SK-N-SH (cell line): ENCODE measurements at regions not wholly inside any gene's neighbourhood (a gene's known extent, or its start where the extent isn't known, plus 50 kb on each side); places are given as distances from the start of the nearest gene placed in this dataset.

ENCODE experiments used
- CTCF ChIA-PET: fragments of 300-600, 350-600 bp; formaldehyde crosslinking; extraction: SDS; loops from one replicate; lab custom pipeline; 2021; lab: Yijun Ruan, JAX
- POLR2A ChIA-PET: fragments of 350-600 bp; sonication (Branson Sonifier 250); formaldehyde crosslinking; extraction: SDS; loops from one replicate; lab custom pipeline; 2020; ENCODE audit warnings: antibody characterized with exemption, inconsistent platforms; lab: Yijun Ruan, JAX
- DNase-seq: peaks from one replicate; pipeline ENCODE4 v3.0.0; 2012
- H2AFZ ChIP-seq: fragments of 200-600 bp; sonication (generic); 2 replicates; pipeline ENCODE4 v1.8.1; 2016; ENCODE audit warnings: antibody characterized with exemption, mild to moderate bottlenecking, low read depth
- H3F3A ChIP-seq: fragments of 200-600 bp; sonication (generic); replicated peaks from 2 replicates; pipeline ENCODE3; 2016; ENCODE audit warnings: antibody characterized with exemption, mild to moderate bottlenecking; ENCODE audit not compliant: insufficient read depth
- H3K27ac ChIP-seq, 2 experiments: fragments of 200-500 bp in 1 of 2; fragments of 200-600 bp in 1 of 2; sonication (Bioruptor generic) in 1 of 2; sonication (generic), shearing (Covaris generic) in 1 of 2; 2 replicates each; pipeline versions ENCODE4 v1.5.1 to v1.6.1; 2014 to 2016; ENCODE audit warnings: low read depth in 2 of 2, inconsistent platforms in 1 of 2, low read length in 1 of 2, mild to moderate bottlenecking in 1 of 2, mixed read lengths in 1 of 2
- H3K27me3 ChIP-seq: fragments of 200-600 bp; sonication (generic), shearing (Covaris generic); 2 replicates; pipeline ENCODE4 v1.6.1; 2016; ENCODE audit warnings: mixed run types; ENCODE audit not compliant: insufficient read depth
- H3K36me3 ChIP-seq, 2 experiments: fragments of 200-500 bp in 1 of 2; fragments of 200-600 bp in 1 of 2; sonication (Bioruptor generic) in 1 of 2; sonication (generic) in 1 of 2; replicated peaks in 1 of 2; 2 replicates each; pipeline versions ENCODE3 to v1.5.1; 2014 to 2016; ENCODE audit warnings: low read length in 1 of 2, mild to moderate bottlenecking in 1 of 2; ENCODE audit not compliant: insufficient read depth in 2 of 2, control insufficient read depth in 1 of 2
- H3K4me1 ChIP-seq, 2 experiments: fragments of 200-500 bp in 1 of 2; fragments of 200-600 bp in 1 of 2; sonication (Bioruptor generic) in 1 of 2; sonication (generic), shearing (Covaris generic) in 1 of 2; 2 replicates each; pipeline versions ENCODE4 v1.5.1 to v1.6.1; 2014 to 2016; ENCODE audit warnings: low read depth in 1 of 2, low read length in 1 of 2, mixed run types in 1 of 2; ENCODE audit not compliant: insufficient read depth in 2 of 2, control insufficient read depth in 1 of 2
- H3K4me2 ChIP-seq: fragments of 200-600 bp; sonication (generic), shearing (Covaris generic); 2 replicates; pipeline ENCODE4 v1.6.1; 2017; ENCODE audit warnings: mixed run types
- H3K4me3 ChIP-seq, 2 experiments: fragments of 200-500 bp in 1 of 2; fragments of 200-600 bp in 1 of 2; sonication (Bioruptor generic) in 1 of 2; sonication (generic), shearing (Covaris generic) in 1 of 2; 2 replicates each; pipeline versions ENCODE4 v1.5.1 to v1.8.1; 2014 to 2016; ENCODE audit warnings: low read depth in 2 of 2, inconsistent platforms in 1 of 2, low read length in 1 of 2, mild to moderate bottlenecking in 1 of 2, mixed read lengths in 1 of 2, moderate library complexity in 1 of 2
- H3K79me2 ChIP-seq: fragments of 200-600 bp; sonication (generic); 2 replicates; pipeline ENCODE4 v1.8.1; 2017; ENCODE audit warnings: mild to moderate bottlenecking; ENCODE audit not compliant: insufficient read depth
- H3K9ac ChIP-seq: fragments of 200-600 bp; sonication (generic); 2 replicates; pipeline ENCODE4 v1.6.1; 2017; ENCODE audit warnings: mixed run types
- H3K9me2 ChIP-seq: fragments of 200-600 bp; sonication (generic); 2 replicates; pipeline ENCODE4 v1.6.1; 2017; ENCODE audit warnings: mixed run types
- H3K9me3 ChIP-seq: fragments of 200-600 bp; sonication (generic); 2 replicates; pipeline ENCODE4 v1.6.1; 2017; ENCODE audit warnings: mixed run types, mild to moderate bottlenecking, moderate library complexity
- H4K20me1 ChIP-seq: fragments of 200-600 bp; sonication (generic); 2 replicates; pipeline ENCODE4 v1.6.1; 2017; ENCODE audit warnings: mild to moderate bottlenecking, mixed run types; ENCODE audit not compliant: insufficient read depth
- CHD2 ChIP-seq: fragments of 150-350 bp; IDR thresholded peaks from 2 replicates; pipeline ENCODE4 v1.6.1; 2018; ENCODE audit warnings: low read length; ENCODE audit not compliant: partially characterized antibody
- CTCF ChIP-seq: fragments of 200-600 bp; sonication (generic); IDR thresholded peaks from 2 replicates; pipeline ENCODE4 v1.6.1; 2017; ENCODE audit warnings: antibody characterized with exemption, mild to moderate bottlenecking, moderate library complexity
- ELF1 ChIP-seq: IDR thresholded peaks from 2 replicates; pipeline ENCODE4 v1.4.0; 2012
- EP300 ChIP-seq, 2 experiments: IDR thresholded peaks; 2 replicates each; pipeline versions ENCODE4 v1.4.0 to v1.6.1; 2012; ENCODE audit warnings: borderline replicate concordance in 1 of 2, low read depth in 1 of 2, low read length in 1 of 2
- FOXJ3 ChIP-seq: sonication (generic); formaldehyde crosslinking; IDR thresholded peaks from 2 replicates; pipeline ENCODE4 v1.5.1; 2020; ENCODE audit warnings: mild to moderate bottlenecking, missing genetic modification reagents
- FOXM1 ChIP-seq: IDR thresholded peaks from 2 replicates; pipeline ENCODE4 v1.4.0; 2012; ENCODE audit warnings: low read depth, mild to moderate bottlenecking
- GATA2 ChIP-seq: sonication (generic); formaldehyde crosslinking; IDR thresholded peaks from 2 replicates; pipeline ENCODE4 v1.5.0; 2020; ENCODE audit warnings: mild to moderate bottlenecking, missing genetic modification reagents
- JUND ChIP-seq: IDR thresholded peaks from 2 replicates; pipeline ENCODE4 v1.4.0; 2012
- NRF1 ChIP-seq: IDR thresholded peaks from 2 replicates; pipeline ENCODE4 v1.6.1; 2012; ENCODE audit warnings: low read depth, mild to moderate bottlenecking, low read length
- PBX3 ChIP-seq: IDR thresholded peaks from 2 replicates; pipeline ENCODE4; 2012
- RAD21 ChIP-seq: IDR thresholded peaks from 2 replicates; pipeline ENCODE4 v1.6.1; 2012; ENCODE audit warnings: mild to moderate bottlenecking, low read length
- REST ChIP-seq: IDR thresholded peaks from 2 replicates; pipeline ENCODE4 v1.6.1; 2012; ENCODE audit warnings: mild to moderate bottlenecking, low read depth, low read length, moderate library complexity
- RFX5 ChIP-seq: IDR thresholded peaks from 2 replicates; pipeline ENCODE4 v1.6.1; 2012; ENCODE audit warnings: mild to moderate bottlenecking, improper control_type of control experiment, low read length
- SIN3A ChIP-seq: IDR thresholded peaks from 2 replicates; pipeline ENCODE4 v1.6.1; 2012; ENCODE audit warnings: low read depth, mild to moderate bottlenecking, low read length, moderate library complexity, borderline replicate concordance
- USF1 ChIP-seq: IDR thresholded peaks from 2 replicates; pipeline ENCODE4 v1.4.0; 2012; ENCODE audit warnings: low read depth, borderline replicate concordance
- USF2 ChIP-seq: fragments of 150-350 bp; IDR thresholded peaks from 2 replicates; pipeline ENCODE4 v1.6.1; 2017; ENCODE audit warnings: antibody characterized with exemption, low read length, low read depth, borderline replicate concordance
- YY1 ChIP-seq: IDR thresholded peaks from 2 replicates; pipeline ENCODE4 v1.4.0; 2012; ENCODE audit warnings: low read depth, mild to moderate bottlenecking
- WGBS: methylation state at CpG from one replicate; pipeline ENCODE4 v1.1.6; 2017; ENCODE audit warnings: low lambda C conversion rate; 5-methylcytosine and 5-hydroxymethylcytosine counted together

- Histone ChIP-seq H3K4me1 (peaks cover 0 to 46% of the 10 kb centered on the region in 2 experiments; a peak in 2 of 4 replicates), H3F3A (no peaks in the 10 kb centered on the region), H3K27ac (peak overlapping the region in 1 of 2 experiments; percentile 85; a peak in 2 of 4 replicates), H3K4me3 (no peak overlapping the region), H2AFZ (no peak overlapping the region), H3K9ac (no peak overlapping the region), H3K36me3 (no peaks in the 10 kb centered on the region), H3K9me2 (no peaks in the 10 kb centered on the region), H4K20me1 (no peaks in the 10 kb centered on the region), H3K4me2 (no peak overlapping the region), H3K79me2 (no peaks in the 10 kb centered on the region), H3K9me3 (no peaks in the 10 kb centered on the region), H3K27me3 (0 out of 2 replicates have a peak, but pooled peaks cover 7% of the 10 kb centered on the region)
- CTCF ChIA-PET = interaction anchor here (0.8 kb wide), 1 partner anchor 164 kb away, joined by 3 read pairs; no protein-coding TSS in a partner anchor
- WGBS = 32% methylated on average over 6 of the region's 10 CpGs
- TF ChIP-seq CHD2 (peak; percentile 56), EP300 (IDR thresholded peaks at IDR 0.05; ENCODE audit: borderline replicate concordance in 1 of 2, low read depth in 1 of 2, low read length in 1 of 2) (peak in 1 of 2 experiments; percentile 61; a peak in 2 of 4 replicates), RAD21 (no peak), FOXJ3 (CRISPR knock-in tag) (0 out of 2 replicates have a peak, but pooled peaks have one; percentile 52), GATA2 (CRISPR knock-in tag) (no peak; the same call in 1 of the 2 replicates), USF2 (no peak)
- POLR2A ChIA-PET = no interaction called here
- DNase-seq = peak; percentile 76
These were observed 112.5 kb upstream of the CD82 start for GRCh38 chr11:44452827-44453572.

GRCh38 chr11:44453871-44454270 lies 111.6 kb upstream of the CD82 start:
- Histone ChIP-seq H3K79me2 (no peaks in the 10 kb centered on the region), H3K27ac (peak overlapping the region in 1 of 2 experiments; percentile 85; a peak in 2 of 4 replicates), H3K4me3 (no peak overlapping the region), H3K4me1 (peaks cover 0 to 52% of the 10 kb centered on the region in 2 experiments; a peak in 2 of 4 replicates), H4K20me1 (no peaks in the 10 kb centered on the region), H3K9me3 (no peaks in the 10 kb centered on the region), H3K36me3 (no peaks in the 10 kb centered on the region), H3K9ac (no peak overlapping the region), H3F3A (no peaks in the 10 kb centered on the region), H3K4me2 (no peak overlapping the region), H2AFZ (no peak overlapping the region), H3K27me3 (peaks cover 7% of the 10 kb centered on the region; the same call in 1 of the 2 replicates), H3K9me2 (no peaks in the 10 kb centered on the region)
- WGBS = 80% methylated on average over 5 of the region's 5 CpGs
- DNase-seq = no peak
- CTCF ChIA-PET = no interaction called here
- POLR2A ChIA-PET = no interaction called here
- TF ChIP-seq CTCF (no peak), SIN3A (no peak), NRF1 (no peak), REST (no peak), USF1 (no peak), FOXM1 (no peak), ELF1 (no peak), EP300 (IDR thresholded peaks at IDR 0.05; ENCODE audit: borderline replicate concordance in 1 of 2, low read depth in 1 of 2, low read length in 1 of 2) (no peak), YY1 (no peak), USF2 (no peak), JUND (no peak), RFX5 (no peak), PBX3 (no peak)
